Ovary (tissue), 7 donors: ENCODE measurements at regions not wholly inside any gene's neighbourhood (a gene's known extent, or its start where the extent isn't known, plus 50 kb on each side); places are given as distances from the start of the nearest gene placed in this dataset.
"Not testable (repeated sequence)": the region's sequence is repeated elsewhere in the genome, so short reads cannot be mapped to it uniquely, and the experiment has no call there.

ENCODE experiments used
- DNase-seq, 5 donors: peaks; one replicate each; pipeline ENCODE4 v3.0.0-alpha.2; 2019 to 2020
- H3K27ac ChIP-seq, 2 donors: fragments of 200-600 bp; one replicate each; pipeline versions ENCODE4 v1.5.1 to v1.8.0; 2019 to 2022
- H3K27me3 ChIP-seq: fragments of 200-600 bp; one replicate; pipeline ENCODE4 v1.8.0; 2022
- H3K36me3 ChIP-seq: fragments of 200-600 bp; sonication (generic); one replicate; pipeline ENCODE4 v1.5.1; 2019
- H3K4me1 ChIP-seq: one replicate; pipeline ENCODE4 v1.8.1; 2013; ENCODE audit warnings: mild to moderate bottlenecking, moderate library complexity; ENCODE audit not compliant: insufficient read depth
- H3K4me3 ChIP-seq: fragments of 200-600 bp; sonication (generic); one replicate; pipeline ENCODE4 v1.5.1; 2017
- H3K9me3 ChIP-seq, 2 donors: fragments of 200-600 bp in 1 of 2; sonication (generic) in 1 of 2; one replicate each; pipeline versions ENCODE4 v1.5.1 to v1.8.1; 2013 to 2019; ENCODE audit warnings: mild to moderate bottlenecking in 1 of 2, moderate library complexity in 1 of 2
- EP300 ChIP-seq: sonication (generic); formaldehyde crosslinking; IDR thresholded peaks from one replicate; pipeline ENCODE4 v1.6.1; 2017; ENCODE audit warnings: antibody characterized with exemption
- POLR2A ChIP-seq: fragments of 450-650 bp; IDR thresholded peaks from one replicate; pipeline ENCODE4 v1.6.1; 2017; ENCODE audit warnings: antibody characterized with exemption, mild to moderate bottlenecking, moderate library complexity
- WGBS, 3 donors: extraction: QIAGEN DNeasy Blood & Tissue Kit in 1 of 3; methylation state at CpG; one replicate each; pipeline versions ENCODE4 v1.1.5 to v1.1.7; 2013 to 2017; 5-methylcytosine and 5-hydroxymethylcytosine counted together
- intact Hi-C, 4 donors: fragments of 100-400 bp; cut with DNase I; formaldehyde crosslinking; loops; one replicate each; pipeline versions ENCODE4 v1.11.0 to v1.15.1; 2022 to 2023
- TF ChIP-seq, protein P1 (sequence below), 3 donors: fragments of 450-650 bp in 2 of 3; fragments of 200-600 bp in 1 of 3; IDR thresholded peaks; one replicate each; pipeline versions ENCODE4 v1.5.1 to v1.8.0; 2016 to 2022; ENCODE audit warnings: antibody characterized with exemption in 3 of 3, mild to moderate bottlenecking in 1 of 3
- donor health status: DM: no; HTN: no; CAD: no; lungs with moderate emphysema.
- donor health status: DM: no; HTN: no; CAD: no.
- donor health status: Bipolar disorder and iron deficiency.
- donor health status: DM: no; HTN: no; CAD: no.
- donor health status: DM: yes; HTN: yes; CAD: no.

DNA sequence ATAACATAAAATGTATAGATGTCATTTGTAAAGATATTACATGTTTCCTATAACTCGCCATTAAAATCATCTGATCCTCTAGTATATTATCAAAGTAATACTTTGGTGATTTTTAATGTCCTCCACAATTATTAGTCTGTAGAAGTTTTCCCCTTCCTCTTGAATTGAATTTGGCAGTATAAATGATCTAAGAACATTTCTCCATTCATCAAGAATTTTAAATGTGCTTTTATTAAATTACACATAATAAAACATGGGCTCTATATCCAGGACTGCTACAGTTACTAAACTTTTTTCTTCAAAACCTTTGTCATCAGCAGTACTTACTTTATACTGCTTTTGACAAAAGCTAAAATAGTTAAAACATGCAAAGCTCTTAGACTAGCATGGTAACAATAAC lies 315.4 kb upstream of the ZC3H15 start:
- 97 to 98% (median 98%) methylated on average over 1 of the region's 1 CpG for WGBS, 3 donors
- Histone ChIP-seq H3K36me3 (no peaks in the 10 kb centered on the region), H3K4me3 (no peak overlapping the region), H3K9me3 (no peaks in the 10 kb centered on the region), H3K4me1 (no peaks in the 10 kb centered on the region), H3K27ac (no peak overlapping the region), H3K27me3 (no peaks in the 10 kb centered on the region)
- TF ChIP-seq EP300 (no peak), POLR2A (no peak)
- TF ChIP-seq, protein P1, sequence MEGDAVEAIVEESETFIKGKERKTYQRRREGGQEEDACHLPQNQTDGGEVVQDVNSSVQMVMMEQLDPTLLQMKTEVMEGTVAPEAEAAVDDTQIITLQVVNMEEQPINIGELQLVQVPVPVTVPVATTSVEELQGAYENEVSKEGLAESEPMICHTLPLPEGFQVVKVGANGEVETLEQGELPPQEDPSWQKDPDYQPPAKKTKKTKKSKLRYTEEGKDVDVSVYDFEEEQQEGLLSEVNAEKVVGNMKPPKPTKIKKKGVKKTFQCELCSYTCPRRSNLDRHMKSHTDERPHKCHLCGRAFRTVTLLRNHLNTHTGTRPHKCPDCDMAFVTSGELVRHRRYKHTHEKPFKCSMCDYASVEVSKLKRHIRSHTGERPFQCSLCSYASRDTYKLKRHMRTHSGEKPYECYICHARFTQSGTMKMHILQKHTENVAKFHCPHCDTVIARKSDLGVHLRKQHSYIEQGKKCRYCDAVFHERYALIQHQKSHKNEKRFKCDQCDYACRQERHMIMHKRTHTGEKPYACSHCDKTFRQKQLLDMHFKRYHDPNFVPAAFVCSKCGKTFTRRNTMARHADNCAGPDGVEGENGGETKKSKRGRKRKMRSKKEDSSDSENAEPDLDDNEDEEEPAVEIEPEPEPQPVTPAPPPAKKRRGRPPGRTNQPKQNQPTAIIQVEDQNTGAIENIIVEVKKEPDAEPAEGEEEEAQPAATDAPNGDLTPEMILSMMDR (IDR thresholded peaks at IDR 0.05), result no peak
- no peak for DNase-seq
- intact Hi-C loops, result no loop called here

DNA sequence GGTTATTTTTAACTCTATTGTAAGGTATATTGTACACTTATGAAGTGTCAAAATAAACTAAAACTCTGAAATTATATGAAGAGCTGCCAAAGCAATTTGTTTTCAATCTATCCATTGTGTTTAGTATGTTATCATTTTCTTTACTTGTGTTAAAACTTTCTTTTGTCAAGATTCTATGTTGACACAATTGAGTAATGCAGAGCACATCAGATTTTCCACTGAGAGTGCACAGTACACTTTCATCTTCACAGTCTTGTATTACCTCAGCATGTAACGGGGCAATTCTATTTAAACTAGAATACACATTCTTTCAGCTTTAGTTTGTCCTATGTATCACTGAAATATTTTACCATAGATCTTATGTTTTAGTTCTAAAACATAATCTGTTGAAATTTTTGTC lies 304.4 kb upstream of the ZC3H15 start:
- no peak for DNase-seq
- intact Hi-C loops, result no loop called here
- Histone ChIP-seq H3K27ac (no peak overlapping the region), H3K4me3 (no peak overlapping the region), H3K36me3 (no peaks in the 10 kb centered on the region), H3K27me3 (no peaks in the 10 kb centered on the region), H3K4me1 (no peaks in the 10 kb centered on the region), H3K9me3 (no peaks in the 10 kb centered on the region)
- WGBS, 3 donors, result 84 to 96% (median 93%) methylated on average over 1 of the region's 1 CpG
- TF ChIP-seq POLR2A, result no peak
- TF ChIP-seq EP300, result no peak
- TF ChIP-seq, protein P1 (IDR thresholded peaks at IDR 0.05), result no peak

DNA sequence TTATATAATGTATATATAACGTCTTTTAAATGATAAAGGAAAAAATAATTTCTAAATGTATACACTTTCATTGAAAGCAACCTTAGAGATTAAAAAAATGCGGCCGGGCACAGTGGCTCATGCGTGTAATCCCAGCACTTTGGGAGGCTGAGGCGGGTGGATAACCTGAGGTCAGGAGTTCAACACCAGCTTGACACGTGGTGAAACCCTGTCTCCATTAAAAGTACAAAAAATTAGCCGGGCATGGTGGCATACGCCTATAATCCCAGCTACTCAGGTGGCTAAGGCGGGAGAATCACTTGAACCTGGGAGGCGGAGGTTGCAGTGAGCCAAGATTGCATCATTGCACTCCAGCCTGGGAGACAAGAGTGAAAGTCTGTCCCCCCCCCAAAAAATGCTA lies 303.7 kb upstream of the ZC3H15 start:
- DNase-seq, H3K4me1 ChIP-seq, intact Hi-C loops, H3K27ac ChIP-seq, H3K36me3 ChIP-seq, H3K4me3 ChIP-seq, H3K9me3 ChIP-seq, H3K27me3 ChIP-seq: not testable (repeated sequence)
- WGBS, 3 donors, result 91 to 95% (median 94%) methylated on average over 10 of the region's 10 CpGs

DNA sequence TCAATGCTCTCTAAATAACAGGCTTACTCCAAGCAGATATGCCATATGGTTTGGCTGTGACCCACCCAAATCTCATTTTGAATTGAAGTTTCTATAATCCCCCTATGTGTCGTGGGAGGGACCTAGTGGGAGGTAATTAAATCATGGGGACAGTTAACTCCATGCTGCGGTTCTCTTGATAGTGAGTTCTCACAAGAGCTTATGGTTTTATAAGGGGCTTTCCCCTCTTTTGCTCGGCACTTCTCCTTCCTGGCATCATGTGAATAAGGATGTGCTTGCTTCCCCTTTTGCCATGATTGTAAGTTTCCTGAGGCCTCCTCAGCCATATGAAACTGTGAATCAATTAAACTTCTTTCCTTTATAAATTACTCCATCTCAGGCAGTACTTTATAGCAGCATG lies 302.7 kb upstream of the ZC3H15 start:
- H3K36me3 ChIP-seq, result no peaks in the 10 kb centered on the region
- H3K27me3 ChIP-seq, result no peaks in the 10 kb centered on the region
- H3K27ac ChIP-seq, result no peak overlapping the region
- WGBS, 3 donors, result 71 to 90% (median 87%) methylated on average over 3 of the region's 3 CpGs
- no peak for DNase-seq
- no peak overlapping the region for H3K4me3 ChIP-seq
- intact Hi-C loops, result no loop called here
- H3K9me3 ChIP-seq, result no peaks in the 10 kb centered on the region
- no peaks in the 10 kb centered on the region for H3K4me1 ChIP-seq
- TF ChIP-seq POLR2A, result no peak
- no peak for TF ChIP-seq EP300
- TF ChIP-seq, protein P1 (IDR thresholded peaks at IDR 0.05), result no peak

DNA sequence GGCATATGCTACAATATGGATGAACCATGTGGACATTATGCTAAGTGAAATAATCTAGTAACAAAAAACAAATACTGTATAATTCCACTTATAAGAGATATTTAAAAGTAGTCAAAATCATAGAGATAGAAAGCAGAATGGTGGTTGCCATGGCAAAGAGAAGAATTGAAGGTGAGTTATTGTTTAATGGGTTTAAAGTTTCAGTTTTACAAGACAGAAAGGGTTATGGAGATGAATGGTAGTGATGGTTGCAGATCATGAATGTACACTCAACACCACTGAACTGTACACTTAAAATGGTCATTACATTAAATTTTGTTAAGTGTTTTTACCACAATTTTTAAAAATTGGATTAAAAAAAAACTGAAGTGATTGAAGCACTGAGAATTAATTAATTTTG lies 298.2 kb upstream of the ZC3H15 start:
- no peak overlapping the region for H3K27ac ChIP-seq
- no peaks in the 10 kb centered on the region for H3K36me3 ChIP-seq
- no peaks in the 10 kb centered on the region for H3K27me3 ChIP-seq
- DNase-seq, result no peak
- H3K4me3 ChIP-seq, result no peak overlapping the region
- H3K9me3 ChIP-seq, result no peaks in the 10 kb centered on the region
- H3K4me1 ChIP-seq, result no peaks in the 10 kb centered on the region
- intact Hi-C loops, result no loop called here
- TF ChIP-seq POLR2A (no peak), EP300 (no peak)
- TF ChIP-seq, protein P1 (IDR thresholded peaks at IDR 0.05), result no peak
